ENCODE measurements at regions not wholly inside any gene's neighbourhood (a gene's known extent, or its start where the extent isn't known, plus 50 kb on each side); places are given as distances from the start of the nearest gene placed in this dataset.
A peak's percentile ranks its signal among the peaks of the same experiment; 100 is the strongest.

- no peak for TF ChIP-seq EP300 (IDR thresholded peaks at IDR 0.05)
- TF ChIP-seq POLR2AphosphoS5 (IDR thresholded peaks at IDR 0.05) = no peak
- TF ChIP-seq CTCF (IDR thresholded peaks at IDR 0.05) = no peak
- TF ChIP-seq POLR2A (IDR thresholded peaks at IDR 0.05) = no peak
- Histone ChIP-seq H3K4me3 (no peak overlapping the region), H3K27me3 (no peaks in the 10 kb centered on the region), H3K36me3 (no peaks in the 10 kb centered on the region), H3K27ac (no peak overlapping the region), H3K9me3 (no peaks in the 10 kb centered on the region), H3K4me1 (peaks cover 37% of the 10 kb centered on the region)
- WGBS = 62% methylated on average over 2 of the region's 2 CpGs
- no peak for DNase-seq (ENCODE audit: low spot score in 2 of 2)
Observed at GRCh38 chr2:226674123-226674522, 125.5 kb downstream of the IRS1 start.

- 14% methylated on average over 4 of the region's 4 CpGs for WGBS
- Histone ChIP-seq H3K9me3 (no peaks in the 10 kb centered on the region), H3K36me3 (no peaks in the 10 kb centered on the region), H3K4me1 (peaks cover 37% of the 10 kb centered on the region), H3K27me3 (no peaks in the 10 kb centered on the region), H3K27ac (peak overlapping the region; percentile 34), H3K4me3 (no peak overlapping the region)
- TF ChIP-seq POLR2AphosphoS5 (IDR thresholded peaks at IDR 0.05) (peak in 1 of 3 donors; percentile 28), EP300 (IDR thresholded peaks at IDR 0.05) (no peak)
- DNase-seq (ENCODE audit: low spot score in 2 of 2) = peak in 1 of 2 donors; percentile 68
Observed at GRCh38 chr2:226673314-226673723, 126.3 kb downstream of the IRS1 start.

- H3K9me3 ChIP-seq = no peaks in the 10 kb centered on the region
- no peaks in the 10 kb centered on the region for H3K27me3 ChIP-seq
- no peaks in the 10 kb centered on the region for H3K36me3 ChIP-seq
- peaks cover 31% of the 10 kb centered on the region for H3K4me1 ChIP-seq
- DNase-seq (ENCODE audit: low spot score in 2 of 2) = no peak
- peak overlapping the region; percentile 59 for H3K27ac ChIP-seq
- no peak overlapping the region for H3K4me3 ChIP-seq
- WGBS = 38% methylated on average over 4 of the region's 4 CpGs
- TF ChIP-seq EP300 (IDR thresholded peaks at IDR 0.05) = no peak
- TF ChIP-seq CTCF (IDR thresholded peaks at IDR 0.05) = no peak
- no peak for TF ChIP-seq POLR2A (IDR thresholded peaks at IDR 0.05)
- no peak for TF ChIP-seq POLR2AphosphoS5 (IDR thresholded peaks at IDR 0.05)
Observed at GRCh38 chr2:226671141-226671676, 128.4 kb downstream of the IRS1 start.

GRCh38 chr2:226669905-226670304, 129.7 kb downstream of the IRS1 start:
- no peaks in the 10 kb centered on the region for H3K27me3 ChIP-seq
- H3K27ac ChIP-seq = no peak overlapping the region
- H3K9me3 ChIP-seq = no peaks in the 10 kb centered on the region
- H3K4me1 ChIP-seq = peaks cover 31% of the 10 kb centered on the region
- H3K4me3 ChIP-seq = no peak overlapping the region
- 89% methylated on average over 3 of the region's 3 CpGs for WGBS
- H3K36me3 ChIP-seq = no peaks in the 10 kb centered on the region
- TF ChIP-seq POLR2AphosphoS5 (IDR thresholded peaks at IDR 0.05) (no peak), EP300 (IDR thresholded peaks at IDR 0.05) (no peak), POLR2A (IDR thresholded peaks at IDR 0.05) (no peak), CTCF (IDR thresholded peaks at IDR 0.05) (no peak)
- DNase-seq (ENCODE audit: low spot score in 2 of 2) = no peak

- no peaks in the 10 kb centered on the region for H3K9me3 ChIP-seq
- H3K36me3 ChIP-seq = no peaks in the 10 kb centered on the region
- TF ChIP-seq EP300 (IDR thresholded peaks at IDR 0.05) = no peak
- DNase-seq (ENCODE audit: low spot score in 2 of 2) = no peak
- 80% methylated on average over 4 of the region's 4 CpGs for WGBS
- H3K4me1 ChIP-seq = peaks cover 35% of the 10 kb centered on the region
- H3K27me3 ChIP-seq = no peaks in the 10 kb centered on the region
- no peak overlapping the region for H3K4me3 ChIP-seq
- H3K27ac ChIP-seq = no peak overlapping the region
Observed at GRCh38 chr2:226669249-226669648, 130.4 kb downstream of the IRS1 start.

- no peaks in the 10 kb centered on the region for H3K36me3 ChIP-seq
- H3K27ac ChIP-seq = no peak overlapping the region
- WGBS = 74% methylated on average over 5 of the region's 5 CpGs
- TF ChIP-seq POLR2AphosphoS5 (IDR thresholded peaks at IDR 0.05) (no peak), EP300 (IDR thresholded peaks at IDR 0.05) (no peak), CTCF (IDR thresholded peaks at IDR 0.05) (no peak), POLR2A (IDR thresholded peaks at IDR 0.05) (no peak)
- no peak for DNase-seq (ENCODE audit: low spot score in 2 of 2)
- no peak overlapping the region for H3K4me3 ChIP-seq
- no peaks in the 10 kb centered on the region for H3K27me3 ChIP-seq
- no peaks in the 10 kb centered on the region for H3K9me3 ChIP-seq
- peaks cover 25% of the 10 kb centered on the region for H3K4me1 ChIP-seq
Observed at GRCh38 chr2:226667736-226668135, 131.9 kb downstream of the IRS1 start.
